Activated CD4-positive, alpha-beta T cell treated with anti-CD3 and anti-CD28 coated beads, Interleukin-2, amount 50 U/mL, for 4 hours (primary cell): ENCODE measurements at regions not wholly inside any gene's neighbourhood (a gene's known extent, or its start where the extent isn't known, plus 50 kb on each side); places are given as distances from the start of the nearest gene placed in this dataset.

Experiments used
- DNase-seq, 2 experiments: peaks; one replicate each; pipeline ENCODE4 v3.0.0-alpha.2; 2020

DNA sequence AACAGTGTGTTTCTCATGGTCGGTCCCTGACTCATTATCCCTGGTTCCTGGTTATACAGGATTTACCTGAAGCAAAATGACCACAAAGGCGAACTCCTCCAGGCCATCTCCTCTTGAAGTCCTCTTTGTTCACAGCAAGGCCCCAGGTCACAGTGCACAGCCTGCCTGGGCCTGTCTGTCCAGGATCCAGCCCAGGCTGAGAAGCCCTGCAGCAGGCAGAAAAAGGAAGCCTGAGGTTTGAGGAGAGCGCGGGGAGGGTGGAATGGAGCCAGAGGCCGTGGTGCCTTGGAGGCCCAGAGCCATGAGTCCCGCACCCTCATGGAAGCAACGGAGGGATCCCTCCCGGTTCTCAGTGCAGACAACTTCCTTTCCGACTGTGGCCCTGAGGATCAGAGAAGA, 136.8 kb upstream of the IRF2BP2 start:
- DNase-seq, result no peak

DNA sequence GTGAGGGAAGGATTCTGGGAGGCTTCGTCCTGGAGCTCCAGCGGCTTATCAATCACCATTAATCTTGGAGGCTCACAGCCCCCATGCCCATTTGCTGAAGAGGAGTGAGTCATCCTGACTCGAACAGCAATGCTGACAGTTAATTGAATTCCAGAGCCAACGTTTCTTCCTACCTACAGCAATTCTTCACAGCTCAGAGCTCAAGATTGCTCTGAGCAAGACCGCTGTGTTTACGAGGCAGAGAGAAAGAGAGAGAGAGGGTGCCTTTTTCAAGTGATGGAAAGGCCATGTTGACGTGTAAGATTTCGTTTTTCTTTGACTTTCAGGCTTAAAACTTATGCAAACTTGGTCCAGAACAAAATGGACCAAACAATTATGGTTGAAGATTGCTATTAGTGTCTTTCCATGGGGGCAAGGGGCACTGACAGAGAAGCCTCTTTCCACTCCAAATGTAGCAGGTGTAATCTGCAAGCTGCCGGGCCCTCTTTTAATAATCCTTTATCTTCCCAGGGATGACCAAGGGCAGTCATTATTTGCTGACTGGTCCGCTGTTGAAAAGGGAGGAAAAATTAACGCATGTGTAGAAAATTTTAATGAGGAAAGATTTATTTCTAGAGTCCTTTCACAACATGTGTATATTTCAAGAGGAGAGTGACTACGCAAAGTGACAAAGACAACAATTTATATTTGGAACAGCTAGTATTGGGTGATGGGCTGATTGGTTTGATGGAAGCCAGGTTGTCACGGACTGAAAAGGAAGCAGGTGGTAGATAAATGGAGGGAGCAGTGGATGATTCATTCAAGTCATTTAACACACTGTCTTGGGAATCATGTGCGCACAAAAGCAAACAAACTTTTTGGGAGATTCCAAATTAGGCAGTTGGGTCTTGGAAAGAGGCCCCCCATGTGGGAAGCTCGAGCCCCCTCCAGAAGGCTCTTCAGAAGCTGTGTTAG, 136.1 kb upstream of the IRF2BP2 start:
- DNase-seq, result no peak

DNA sequence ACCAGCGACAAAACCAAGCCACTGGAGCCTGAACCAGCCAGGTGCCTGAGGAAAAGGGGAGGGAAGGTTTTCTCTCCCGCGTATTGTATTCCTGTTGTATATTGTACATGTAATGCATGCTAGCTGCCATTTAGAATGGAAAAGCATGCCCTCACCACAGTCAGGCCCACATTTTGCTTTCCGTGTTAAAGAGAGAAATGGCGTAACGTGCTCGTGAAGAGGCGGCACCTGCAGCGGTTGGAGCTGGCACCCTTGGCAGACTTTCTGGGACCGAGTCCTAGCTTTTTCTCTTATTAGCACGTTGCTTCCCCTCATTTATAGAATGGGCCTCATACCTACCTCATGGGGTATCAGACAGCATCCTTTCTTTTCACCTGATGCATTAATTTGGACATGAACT, 135.3 kb upstream of the IRF2BP2 start:
- DNase-seq, result no peak

DNA sequence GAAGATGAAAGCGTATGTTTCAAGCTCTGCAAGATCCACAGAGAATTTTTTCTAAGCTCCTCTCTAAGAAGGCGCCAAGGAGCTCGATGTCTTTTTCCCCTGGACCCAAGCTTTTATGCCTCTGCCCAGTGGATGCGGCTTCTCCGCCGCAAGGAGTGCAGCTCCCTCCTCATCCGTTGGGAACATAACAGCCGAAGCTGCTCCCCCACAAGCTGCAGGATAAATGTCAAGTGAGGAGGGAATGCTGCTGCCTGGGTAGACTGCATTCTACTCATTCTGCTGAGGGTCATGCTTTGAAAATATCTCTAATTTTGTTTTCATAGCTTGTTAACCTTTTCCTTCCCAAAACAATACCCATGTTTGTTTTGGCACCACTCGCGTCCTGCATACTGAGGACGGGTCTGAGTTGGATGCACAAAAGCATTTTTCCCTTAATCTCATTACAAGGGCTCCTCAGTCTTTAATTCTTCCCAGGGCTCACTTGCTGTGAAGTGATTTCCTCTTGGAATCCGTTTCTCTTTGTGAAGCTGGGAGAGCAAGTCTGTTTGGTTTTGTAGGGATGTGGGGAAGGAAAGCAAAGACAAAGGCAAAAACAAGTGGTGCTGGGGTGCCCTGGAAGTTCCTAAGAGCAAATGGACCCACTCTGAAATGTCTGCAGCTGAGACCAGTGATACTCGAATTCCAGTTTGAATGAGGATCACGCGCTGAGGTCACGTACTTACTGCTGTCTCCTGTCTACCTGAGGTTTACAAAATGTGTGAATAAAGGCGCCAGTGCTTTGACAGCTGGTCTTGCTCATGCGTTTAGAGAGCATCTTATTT, 134.0 kb upstream of the IRF2BP2 start:
- DNase-seq, result no peak

DNA sequence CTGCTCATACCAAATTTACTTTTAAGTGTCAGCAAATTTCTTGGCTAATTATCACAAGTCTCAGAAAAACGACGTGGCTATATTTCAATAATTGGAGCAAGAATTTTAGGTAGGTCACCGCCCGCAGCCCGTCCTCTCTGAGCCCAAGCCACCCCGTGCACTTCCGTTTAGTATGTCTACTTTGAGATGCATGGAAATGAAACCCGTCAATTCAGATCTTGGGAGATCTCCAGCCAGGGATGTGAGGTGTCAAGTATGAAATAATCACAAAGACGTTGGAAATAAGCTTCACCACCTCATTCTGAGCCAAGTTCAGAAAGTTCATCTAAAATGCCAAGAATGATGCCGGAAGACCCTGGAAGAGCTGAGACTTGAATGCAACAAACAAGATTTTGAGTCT, 132.6 kb upstream of the IRF2BP2 start:
- no peak for DNase-seq

DNA sequence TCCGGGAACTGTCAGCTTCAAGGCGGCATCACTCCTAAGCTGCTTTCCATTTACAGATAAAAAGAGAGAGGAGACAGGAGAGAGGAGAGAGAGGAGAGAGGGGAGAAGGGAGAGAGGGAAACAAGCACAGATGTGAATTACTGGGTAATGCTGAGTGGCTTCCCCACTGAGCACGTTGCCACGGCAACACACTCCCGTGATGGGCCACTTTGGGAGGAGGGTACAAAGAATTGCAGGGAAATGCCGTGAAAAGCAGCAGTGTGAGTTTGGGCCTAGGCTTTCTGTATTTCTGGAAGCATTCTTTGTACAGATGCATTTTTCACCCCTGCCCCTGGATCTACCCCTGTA, 128.0 kb upstream of the IRF2BP2 start:
- no peak for DNase-seq

DNA sequence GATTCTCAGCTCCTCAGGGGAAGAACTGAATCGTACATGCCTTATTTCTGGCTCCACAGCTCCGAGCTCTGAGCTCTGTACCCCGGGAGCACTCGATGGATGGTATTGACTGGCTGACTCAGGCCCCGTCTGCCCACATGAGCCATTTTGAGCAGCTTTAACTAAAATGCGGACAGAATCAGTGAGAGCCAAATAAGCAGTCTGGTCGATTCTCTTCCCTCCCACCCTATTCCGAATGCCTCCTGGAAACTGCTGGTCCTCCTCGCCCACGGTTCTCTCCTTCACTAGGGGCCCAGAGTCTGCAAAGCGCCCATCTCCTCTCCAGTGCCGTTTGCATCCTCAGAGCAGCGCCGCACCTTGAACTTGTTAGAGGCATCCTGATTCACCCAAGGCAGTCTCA, 125.9 kb upstream of the IRF2BP2 start:
- no peak for DNase-seq

DNA sequence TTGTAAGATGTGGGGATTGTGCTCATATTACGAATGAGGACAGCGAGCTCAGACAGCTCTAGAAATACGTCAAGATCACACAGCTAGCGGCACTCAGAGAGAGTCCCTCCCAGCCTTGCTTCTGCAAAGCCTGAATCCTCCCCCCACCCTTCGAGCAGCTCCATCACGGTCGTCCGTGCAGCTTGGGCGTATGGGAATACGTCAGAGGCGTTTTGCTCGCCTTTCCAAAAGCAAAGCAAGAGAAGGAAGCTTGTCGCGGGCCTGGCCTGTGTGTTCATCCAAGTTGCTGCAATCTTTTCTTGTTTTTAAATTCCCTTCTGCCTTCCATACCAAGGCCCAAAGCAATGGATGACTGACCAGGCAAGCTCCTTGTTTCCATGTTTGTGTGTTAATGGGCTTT, 125.5 kb upstream of the IRF2BP2 start:
- DNase-seq, result no peak

DNA sequence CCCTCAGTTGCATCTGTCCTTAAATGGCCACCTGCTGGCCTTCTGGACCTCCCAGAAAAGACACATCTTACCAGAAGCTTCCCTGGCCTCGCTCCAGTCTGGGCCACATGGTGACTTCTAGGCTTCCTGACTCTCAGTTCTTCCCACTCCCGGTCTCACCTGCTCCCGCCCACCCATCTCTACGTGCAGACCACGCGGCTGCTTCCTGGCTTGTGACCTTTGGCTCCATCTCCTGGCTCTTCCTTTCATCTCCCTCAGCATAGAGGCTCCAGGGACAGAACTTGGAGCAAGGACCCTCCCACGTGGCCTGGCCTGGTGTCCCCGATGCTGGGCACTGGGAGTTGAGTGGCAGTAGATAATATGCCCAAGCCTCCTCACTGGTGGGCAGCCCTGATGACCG, 124.9 kb upstream of the IRF2BP2 start:
- DNase-seq, result no peak

DNA sequence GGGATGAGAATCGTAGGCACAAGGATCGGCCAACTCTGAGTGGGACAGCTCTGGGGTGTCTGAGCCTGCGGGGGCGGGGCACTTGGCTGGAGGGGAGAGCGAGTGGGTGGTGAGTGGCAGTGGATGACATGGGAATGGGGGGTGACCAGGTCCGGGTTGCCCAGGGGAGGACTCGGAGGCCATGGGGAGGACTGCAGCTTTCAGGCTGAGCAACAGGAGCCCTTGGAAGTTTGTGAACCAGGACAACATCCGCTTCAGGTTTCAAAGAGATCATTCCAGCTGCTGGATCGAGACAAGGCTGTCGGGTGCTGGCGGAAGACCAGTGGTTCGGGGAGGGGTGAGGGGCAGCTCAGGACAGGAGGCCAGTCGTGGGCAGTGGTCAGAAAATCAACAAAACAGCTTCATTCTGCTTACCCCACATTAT, 124.4 kb upstream of the IRF2BP2 start:
- DNase-seq, result no peak

DNA sequence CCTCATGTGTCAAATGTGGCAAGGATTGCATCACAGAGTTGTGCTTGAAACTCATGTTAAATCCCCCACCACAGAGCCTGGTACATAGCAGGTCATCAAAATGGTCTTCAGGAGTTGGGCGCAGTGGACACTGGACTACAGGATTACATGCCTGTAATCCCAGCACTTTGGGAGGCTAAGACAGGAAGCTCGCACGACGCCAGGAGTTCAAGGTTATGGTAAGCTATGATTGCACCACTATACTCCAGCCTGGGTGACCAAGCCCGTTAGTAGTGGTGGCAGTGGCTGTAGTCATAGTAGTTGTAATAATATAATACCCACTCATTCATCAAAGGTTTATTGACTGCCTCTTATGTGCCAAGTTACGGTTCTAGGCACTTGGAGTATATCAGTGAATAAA, 123.4 kb upstream of the IRF2BP2 start:
- DNase-seq, result no peak

DNA sequence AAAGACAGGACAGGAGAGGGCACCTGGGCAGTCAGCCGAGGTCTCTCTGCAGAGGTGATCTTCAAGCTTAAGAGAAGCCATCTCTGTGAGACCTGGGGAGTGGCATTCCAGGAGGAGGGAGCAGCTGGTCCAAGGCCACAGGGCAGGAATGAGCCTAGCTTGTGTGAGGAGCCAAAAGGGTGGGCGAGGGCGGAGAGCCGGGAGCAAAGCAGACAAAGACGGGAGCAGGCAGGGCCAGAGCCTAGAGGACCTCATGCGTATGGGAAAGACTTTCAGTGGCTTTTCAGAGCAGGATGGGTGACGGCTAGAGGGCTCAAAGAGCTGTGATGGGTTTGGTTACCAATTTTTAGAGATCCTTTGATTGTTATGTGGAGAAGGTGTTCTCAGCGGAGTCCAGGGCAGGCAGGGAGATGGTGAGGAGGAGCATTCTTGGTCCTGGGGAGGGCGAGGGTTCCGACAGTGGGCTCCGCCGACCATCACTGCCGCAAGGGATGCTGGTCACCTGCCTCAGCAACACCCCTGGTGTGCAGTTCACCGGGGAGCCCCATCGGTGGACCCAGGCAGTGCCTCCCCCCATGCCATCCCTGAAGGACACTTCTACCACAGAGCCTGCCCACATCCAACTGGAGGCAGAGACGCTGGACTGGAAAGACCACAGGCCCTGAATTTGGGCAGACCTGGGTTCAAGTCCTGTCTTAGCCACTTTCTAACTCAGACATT, 122.9 kb upstream of the IRF2BP2 start:
- DNase-seq, result no peak

DNA sequence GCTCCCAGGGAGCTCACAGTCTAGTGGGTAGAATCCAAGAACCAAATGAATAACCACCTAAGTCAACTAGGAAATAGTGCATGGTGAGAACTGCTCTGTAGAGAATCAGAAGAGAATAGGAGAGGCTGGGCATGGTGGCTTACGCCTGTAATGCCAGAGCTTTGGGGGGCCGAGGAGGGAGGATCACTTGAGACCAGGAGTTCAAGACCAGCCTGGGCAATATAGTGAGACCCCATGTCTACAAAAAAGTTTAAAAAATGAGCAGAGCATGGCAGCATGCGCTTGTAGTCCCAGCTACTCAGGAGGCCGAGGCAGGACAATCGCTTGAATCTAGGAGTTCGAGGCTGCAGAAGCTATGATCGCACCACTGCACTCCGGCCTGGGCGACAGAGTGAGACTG, 122.3 kb upstream of the IRF2BP2 start:
- DNase-seq, result no peak

DNA sequence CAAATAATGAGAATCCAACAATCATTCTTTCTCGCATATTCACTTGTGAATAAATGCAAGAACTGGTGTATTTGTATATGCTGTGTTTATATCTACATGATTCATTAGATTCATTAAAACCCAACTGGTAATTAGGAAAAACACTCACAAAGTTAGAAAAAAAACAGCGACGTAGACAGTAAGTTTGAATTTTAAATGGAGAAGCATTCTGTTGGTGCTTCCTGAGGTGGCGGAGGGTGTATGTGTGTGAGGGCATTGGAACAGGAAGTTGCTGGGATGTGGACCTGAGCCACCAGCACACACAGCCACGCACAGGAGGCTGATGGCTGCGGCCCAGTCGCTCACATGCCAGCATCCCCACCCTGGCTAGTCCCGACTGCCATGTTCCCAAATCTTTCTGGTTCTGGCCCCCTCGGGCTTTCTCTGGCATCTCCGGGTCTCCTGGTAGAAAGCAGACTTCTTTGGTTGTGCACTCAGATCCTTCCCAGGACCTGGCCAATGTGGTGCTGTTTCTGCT, 121.6 kb upstream of the IRF2BP2 start:
- DNase-seq, result no peak

DNA sequence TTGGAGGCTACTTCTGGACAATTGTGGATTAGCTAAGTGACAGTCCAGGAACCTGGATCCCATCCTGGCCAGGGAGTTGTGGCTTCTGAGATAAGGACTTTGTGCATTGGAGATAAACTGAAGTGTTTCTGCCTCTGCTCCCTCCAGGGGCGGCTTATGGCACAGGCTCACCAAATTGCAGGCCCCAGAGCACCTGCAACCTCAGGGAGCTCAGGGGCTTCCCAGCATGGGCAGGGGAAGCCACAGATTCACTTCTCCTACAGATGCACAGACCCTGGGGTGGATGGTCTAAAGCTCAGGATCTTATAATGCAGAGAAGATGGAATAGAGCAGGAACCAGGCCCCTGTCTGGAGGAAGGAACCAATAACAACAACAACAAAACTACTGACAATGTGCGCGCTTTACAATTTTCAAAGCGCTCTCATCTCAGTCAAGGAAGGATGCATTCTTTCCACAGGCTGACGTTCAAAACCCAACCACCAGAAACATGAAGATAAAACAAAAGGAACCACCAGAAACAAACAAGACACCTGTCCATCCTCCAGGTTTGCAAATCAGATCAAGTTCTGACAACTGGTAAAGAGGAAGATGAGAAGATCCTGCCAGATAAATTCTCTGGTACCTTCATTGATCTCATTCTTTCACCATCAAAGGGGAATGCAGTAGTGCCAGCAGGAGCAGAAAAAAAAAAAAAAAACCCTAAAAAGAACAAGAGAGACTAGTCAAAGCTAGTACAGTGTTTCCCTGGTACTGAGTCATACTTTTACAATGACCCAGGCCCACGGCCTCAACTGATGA, 121.0 kb upstream of the IRF2BP2 start:
- peak; percentile 38 to 49 for DNase-seq

DNA sequence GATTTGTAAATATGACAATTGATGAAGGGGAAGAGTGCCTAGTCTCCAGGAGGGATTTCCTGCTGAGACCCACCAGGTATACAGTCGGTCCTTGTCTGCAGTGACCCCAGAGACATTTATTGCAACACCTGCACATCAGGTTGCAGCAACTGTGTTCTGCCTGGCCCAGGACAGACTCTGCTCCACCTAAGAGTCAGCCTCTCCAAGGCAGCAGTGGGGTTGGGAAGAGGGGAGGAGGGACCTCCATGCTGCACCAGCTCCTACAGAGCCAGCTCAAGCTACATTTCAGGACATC, 120.4 kb upstream of the IRF2BP2 start:
- DNase-seq, result no peak

DNA sequence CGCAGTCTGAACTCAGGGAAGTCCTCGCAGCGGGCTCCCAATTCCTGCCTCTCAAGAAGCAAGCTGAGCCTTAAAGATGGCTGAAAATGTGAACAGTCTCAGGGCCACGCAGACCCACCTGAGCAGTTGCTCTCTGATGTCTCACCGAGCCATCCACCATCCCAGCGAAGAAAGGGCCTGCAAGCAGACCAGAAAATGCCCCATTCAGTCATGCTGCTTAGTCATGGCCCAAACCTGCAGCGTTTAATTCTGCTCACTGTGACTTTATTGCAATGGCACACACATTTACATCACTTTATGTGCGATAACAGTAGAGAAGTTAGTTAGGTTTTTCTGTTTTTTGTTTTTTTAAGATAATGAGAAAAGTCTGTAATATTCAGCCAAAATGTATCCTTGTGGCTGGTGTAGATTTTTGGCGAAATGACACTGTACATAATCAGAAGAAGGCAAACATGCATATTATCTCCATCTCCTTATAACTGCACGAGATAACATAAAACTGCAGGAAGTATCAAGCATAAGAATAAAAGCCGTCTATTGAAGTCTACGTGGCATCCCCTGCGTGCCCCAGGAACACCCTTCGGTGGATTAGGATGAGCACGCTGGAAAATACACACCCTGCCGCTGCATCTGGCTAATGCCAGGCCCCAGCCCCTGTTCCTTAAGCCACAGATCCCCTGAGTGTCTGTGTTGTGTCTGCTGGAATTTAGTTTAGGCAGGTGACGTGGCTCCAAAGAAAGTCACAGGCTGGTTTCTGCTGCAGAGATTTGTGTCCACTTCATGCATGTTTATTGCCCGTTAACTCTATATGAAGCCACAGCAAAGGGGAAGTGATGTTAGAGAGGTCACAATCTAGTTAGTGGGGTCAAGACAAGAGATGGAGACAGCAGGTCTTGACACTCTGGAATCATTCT, 119.8 kb upstream of the IRF2BP2 start:
- DNase-seq, result no peak

DNA sequence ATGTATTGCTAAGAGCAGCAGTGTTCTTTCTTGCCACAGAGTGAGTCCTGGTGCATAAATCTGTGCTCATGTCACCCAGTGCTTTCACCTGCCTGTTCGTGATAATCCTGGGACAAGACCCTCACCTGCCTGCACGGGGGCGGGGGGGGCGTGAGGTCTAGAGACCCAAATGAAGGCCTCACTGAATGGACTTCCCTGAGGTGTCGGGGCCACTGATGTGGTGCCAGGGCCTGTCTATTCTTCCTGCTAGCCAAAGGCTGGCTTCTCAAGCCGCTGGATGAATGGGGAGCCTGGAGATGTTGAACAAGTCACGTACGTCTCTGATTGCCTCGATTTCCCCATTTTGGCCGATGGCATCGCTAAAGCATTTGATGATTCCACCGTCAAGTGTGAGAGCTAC, 118.8 kb upstream of the IRF2BP2 start:
- DNase-seq, result no peak

DNA sequence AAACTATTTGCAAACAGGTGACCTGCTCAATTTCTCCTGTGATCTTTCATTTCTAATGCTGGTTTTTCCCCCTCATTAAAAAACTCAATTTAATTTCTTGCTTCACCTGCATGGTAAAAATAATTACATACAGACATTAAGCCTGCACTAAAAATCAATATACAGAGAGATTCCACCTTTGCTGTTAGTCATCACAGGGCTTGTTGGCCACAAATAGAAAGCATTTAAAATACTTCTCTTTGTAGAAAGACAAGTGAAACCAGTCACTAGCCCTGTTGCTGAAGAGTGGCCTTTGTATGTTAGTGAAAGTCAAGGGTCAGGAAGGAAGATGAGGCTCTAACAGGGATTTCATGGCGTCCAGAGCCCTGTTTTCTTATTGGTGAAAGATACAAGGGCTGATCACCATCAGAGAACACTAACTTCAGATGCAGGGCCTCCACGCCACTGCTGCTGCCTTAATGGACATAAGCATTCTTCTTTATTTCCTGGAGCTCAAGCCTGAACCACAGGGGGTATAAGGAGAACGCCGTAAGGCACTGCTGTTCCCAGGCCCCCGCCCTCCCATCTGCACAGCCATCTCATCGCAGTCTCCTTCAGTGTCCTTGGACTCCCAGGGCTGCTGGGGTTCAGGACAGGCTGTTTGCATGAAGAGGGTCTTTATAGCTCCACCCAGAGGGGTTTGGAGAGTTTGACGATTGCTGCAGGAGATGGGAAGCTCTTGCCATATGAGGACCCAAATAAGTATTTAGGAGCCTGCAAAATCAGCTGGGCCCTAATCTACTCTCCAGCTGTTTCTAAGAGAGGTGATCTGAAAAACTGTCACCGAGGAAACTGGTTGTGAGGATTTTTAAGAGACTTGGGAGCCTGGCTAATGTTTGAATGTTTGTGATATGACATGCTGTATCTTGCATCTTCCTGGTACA, 117.3 kb upstream of the IRF2BP2 start:
- DNase-seq, result no peak

DNA sequence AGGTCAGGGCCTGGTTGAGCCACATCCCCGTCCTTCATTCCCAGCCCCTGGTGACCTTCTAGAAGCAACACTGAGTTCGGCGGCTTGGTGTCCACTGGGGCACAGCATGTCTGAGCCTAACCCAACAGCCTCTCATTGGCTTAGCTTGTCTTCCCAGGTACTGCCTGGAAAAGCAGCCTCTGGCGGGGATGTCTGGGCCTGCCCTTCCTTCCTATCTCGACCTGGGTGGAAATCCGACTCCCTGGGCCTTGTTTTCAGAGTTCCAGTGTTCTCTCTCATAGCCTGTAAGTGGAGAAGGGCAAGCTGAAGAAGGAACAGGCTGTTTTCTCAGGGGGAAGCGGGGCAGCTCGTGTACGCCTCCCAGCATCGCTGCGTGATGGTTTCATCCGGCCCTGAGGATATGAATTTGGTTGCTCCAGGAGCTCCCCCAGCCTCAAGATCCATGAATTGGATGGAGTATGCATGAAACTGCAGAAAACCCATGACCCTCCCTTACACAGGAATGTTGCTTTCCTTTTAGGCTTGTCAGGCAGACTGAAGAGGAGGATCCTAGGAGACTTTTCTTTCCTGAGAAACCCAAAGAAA, 116.5 kb upstream of the IRF2BP2 start:
- no peak for DNase-seq
